Stomach (tissue), 4 donors: ENCODE measurements at regions not wholly inside any gene's neighbourhood (a gene's known extent, or its start where the extent isn't known, plus 50 kb on each side); places are given as distances from the start of the nearest gene placed in this dataset.

Experiments
- POLR2A ChIP-seq, 4 donors: fragments of 450-650 bp; IDR thresholded peaks; one replicate each; pipeline ENCODE4 v1.6.1; 2016; ENCODE audit warnings: antibody characterized with exemption in 4 of 4, control low read depth in 2 of 4, mild to moderate bottlenecking in 1 of 4, moderate library complexity in 1 of 4
- TF ChIP-seq, protein P1 (sequence below), 7 experiments: fragments of 450-650 bp in 4 of 7; fragments of 200-600 bp in 3 of 7; sonication (generic) in 3 of 7; IDR thresholded peaks; one replicate each; pipeline ENCODE4 v1.5.1; 2016 to 2019; ENCODE audit warnings: antibody characterized with exemption in 7 of 7, control low read depth in 2 of 7, mild to moderate bottlenecking in 1 of 7

DNA sequence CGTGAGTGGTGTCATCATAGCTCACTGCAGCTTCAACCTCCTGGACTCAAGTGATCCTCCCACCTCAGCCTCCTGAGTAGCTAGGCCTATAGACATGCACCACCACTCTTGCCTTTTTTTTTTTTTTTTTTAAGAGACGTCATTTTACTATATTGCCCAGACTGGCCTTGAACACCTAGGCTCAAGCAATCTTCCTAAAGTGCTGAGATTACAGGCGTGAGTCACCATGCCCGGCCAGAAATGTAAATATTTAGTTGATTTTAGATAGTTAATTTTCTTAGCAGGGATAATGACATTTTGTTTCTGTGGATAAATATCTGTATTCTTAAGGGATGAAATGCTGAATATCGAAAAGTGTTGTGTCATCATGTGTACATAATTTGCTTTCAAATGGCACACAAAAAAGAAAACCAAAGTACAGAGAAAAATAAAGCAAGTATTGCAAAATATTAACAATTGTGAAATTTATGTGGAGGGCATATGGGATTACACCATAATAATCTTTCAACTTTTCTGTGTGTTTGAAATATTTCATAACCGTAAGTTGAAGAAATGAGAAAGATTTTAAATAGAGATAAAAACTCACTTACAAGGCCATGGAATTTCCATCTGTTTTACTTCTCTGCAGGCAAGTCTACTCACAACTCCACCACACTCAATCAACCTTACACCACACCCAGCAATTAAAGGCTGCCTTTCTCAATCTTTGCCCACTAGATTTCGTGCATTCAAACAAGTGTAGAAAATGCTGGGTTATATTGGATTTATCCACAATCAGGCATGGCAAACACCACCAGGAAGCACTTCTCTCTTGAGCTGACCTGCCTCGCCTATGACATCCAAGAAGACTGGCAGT, 93.7 kb downstream of the SPTSSA start:
- TF ChIP-seq POLR2A (IDR thresholded peaks at IDR 0.05): no peak
- TF ChIP-seq, protein P1, sequence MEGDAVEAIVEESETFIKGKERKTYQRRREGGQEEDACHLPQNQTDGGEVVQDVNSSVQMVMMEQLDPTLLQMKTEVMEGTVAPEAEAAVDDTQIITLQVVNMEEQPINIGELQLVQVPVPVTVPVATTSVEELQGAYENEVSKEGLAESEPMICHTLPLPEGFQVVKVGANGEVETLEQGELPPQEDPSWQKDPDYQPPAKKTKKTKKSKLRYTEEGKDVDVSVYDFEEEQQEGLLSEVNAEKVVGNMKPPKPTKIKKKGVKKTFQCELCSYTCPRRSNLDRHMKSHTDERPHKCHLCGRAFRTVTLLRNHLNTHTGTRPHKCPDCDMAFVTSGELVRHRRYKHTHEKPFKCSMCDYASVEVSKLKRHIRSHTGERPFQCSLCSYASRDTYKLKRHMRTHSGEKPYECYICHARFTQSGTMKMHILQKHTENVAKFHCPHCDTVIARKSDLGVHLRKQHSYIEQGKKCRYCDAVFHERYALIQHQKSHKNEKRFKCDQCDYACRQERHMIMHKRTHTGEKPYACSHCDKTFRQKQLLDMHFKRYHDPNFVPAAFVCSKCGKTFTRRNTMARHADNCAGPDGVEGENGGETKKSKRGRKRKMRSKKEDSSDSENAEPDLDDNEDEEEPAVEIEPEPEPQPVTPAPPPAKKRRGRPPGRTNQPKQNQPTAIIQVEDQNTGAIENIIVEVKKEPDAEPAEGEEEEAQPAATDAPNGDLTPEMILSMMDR (IDR thresholded peaks at IDR 0.05): no peak
